GM12878 (cell line): ENCODE measurements at regions not wholly inside any gene's neighbourhood (a gene's known extent, or its start where the extent isn't known, plus 50 kb on each side); places are given as distances from the start of the nearest gene placed in this dataset.

ENCODE experiments used
- ATAC-seq: fragments of 200-7000 bp; cut with Tn5 transposase; 3 replicates; pipeline ENCODE4 v1.9.1; 2020; ENCODE audit warnings: mild to moderate bottlenecking, moderate library complexity
- BruUV-seq: library from RNA; stranded (reverse); fragments of 400-500 nt; replicated peaks from 2 replicates; lab custom pipeline; 2021; lab: Mats Ljungman, UMichigan
- CTCF ChIA-PET: fragments of 300-600 bp; sonication (Branson Sonifier 250); formaldehyde crosslinking; extraction: SDS; loops from one replicate; lab custom pipeline; 2021; ENCODE audit warnings: inconsistent platforms; lab: Yijun Ruan, JAX
- POLR2A ChIA-PET: fragments of 350-600 bp; formaldehyde crosslinking; extraction: SDS; loops from one replicate; lab custom pipeline; 2021; ENCODE audit warnings: inconsistent platforms; lab: Charles Lee
- RAD21 ChIA-PET: fragments of 300-600 bp; sonication (Branson Sonifier 250); formaldehyde crosslinking; loops from one replicate; lab custom pipeline; 2023; ENCODE audit warnings: antibody characterized with exemption; ENCODE audit not compliant: unreplicated experiment; lab: Charles Lee
- SMC1A ChIA-PET: fragments of 300-600 bp; sonication (Branson Sonifier 250); formaldehyde crosslinking; loops from one replicate; lab custom pipeline; 2023; ENCODE audit not compliant: unreplicated experiment, uncharacterized antibody; lab: Charles Lee
- DNase-seq: peaks from one replicate; pipeline ENCODE4 v3.0.0-alpha.2; 2011; ENCODE audit warnings: low read depth, low spot score
- FAIRE-seq: peaks from 3 replicates; lab custom pipeline; 2011; peaks lifted over from hg19 to GRCh38; lab: Jason Lieb, UNC
- H2AFZ ChIP-seq: 2 replicates; pipeline ENCODE4 v1.6.0; 2011; ENCODE audit warnings: low read depth, low read length, control low read depth; ENCODE audit not compliant: control insufficient read depth
- H3K27ac ChIP-seq: 2 replicates; pipeline ENCODE4 v1.5.1; 2011; ENCODE audit warnings: control low read depth; ENCODE audit not compliant: control insufficient read depth, insufficient read depth
- H3K27me3 ChIP-seq, 2 experiments: replicated peaks in 1 of 2; 2 replicates each; pipeline versions ENCODE4 v1.6.0 to v1.6.1; 2011; ENCODE audit warnings: low read length in 1 of 2; ENCODE audit not compliant: control insufficient read depth in 2 of 2, insufficient read depth in 2 of 2
- H3K36me3 ChIP-seq, 2 experiments: 2 replicates each; pipeline ENCODE4 v1.5.1; 2011; ENCODE audit warnings: low read length in 1 of 2; ENCODE audit not compliant: control insufficient read depth in 2 of 2, insufficient read depth in 2 of 2
- H3K4me1 ChIP-seq: 2 replicates; pipeline ENCODE4 v1.6.1; 2011; ENCODE audit warnings: mild to moderate bottlenecking, low read length, moderate library complexity, mixed read lengths; ENCODE audit not compliant: control insufficient read depth, insufficient read depth
- H3K4me2 ChIP-seq: 2 replicates; pipeline ENCODE4 v1.6.0; 2011; ENCODE audit warnings: control low read depth; ENCODE audit not compliant: control insufficient read depth, insufficient read depth
- H3K4me3 ChIP-seq: fragments of 200-600 bp; sonication (generic); 2 replicates; pipeline ENCODE4 v1.5.1; 2016
- H3K79me2 ChIP-seq: 2 replicates; pipeline ENCODE4 v1.6.0; 2011; ENCODE audit warnings: low read length; ENCODE audit not compliant: control insufficient read depth, insufficient read depth
- H3K9ac ChIP-seq: 2 replicates; pipeline ENCODE4 v1.8.0; 2011; ENCODE audit warnings: low read length, control low read depth, mixed read lengths; ENCODE audit not compliant: control insufficient read depth, insufficient read depth
- H3K9me3 ChIP-seq: replicated peaks from 3 replicates; pipeline ENCODE4 v1.5.1; 2011; ENCODE audit warnings: mild to moderate bottlenecking, low read length; ENCODE audit not compliant: control insufficient read depth, insufficient read depth
- H4K20me1 ChIP-seq: 2 replicates; pipeline ENCODE4 v1.6.0; 2011; ENCODE audit not compliant: control insufficient read depth, insufficient read depth
- ASH2L ChIP-seq: fragments of 300-600, 200-600 bp; sonication (generic); IDR thresholded peaks from 2 replicates; pipeline ENCODE4 v1.6.1; 2017; ENCODE audit warnings: low read depth, mild to moderate bottlenecking, borderline replicate concordance
- BMI1 ChIP-seq: fragments of 450-650 bp; IDR thresholded peaks from 2 replicates; pipeline ENCODE4 v1.6.1; 2016; ENCODE audit warnings: mild to moderate bottlenecking, moderate library complexity, borderline replicate concordance
- CREM ChIP-seq: IDR thresholded peaks from 2 replicates; pipeline ENCODE4 v1.6.1; 2014; ENCODE audit warnings: antibody characterized with exemption, low read depth
- EZH2 ChIP-seq: IDR thresholded peaks from 2 replicates; pipeline ENCODE4 v1.6.1; 2012; ENCODE audit warnings: low read depth, mild to moderate bottlenecking, control low read depth, inconsistent platforms, low read length, borderline replicate concordance; ENCODE audit not compliant: control insufficient read depth
- GATAD2B ChIP-seq: fragments of 450-650 bp; conservative IDR thresholded peaks from 2 replicates; pipeline ENCODE4 v1.6.1; 2017; ENCODE audit warnings: low read depth, mild to moderate bottlenecking, moderate library complexity
- KDM1A ChIP-seq: fragments of 200-600 bp; sonication (generic); IDR thresholded peaks from 2 replicates; pipeline ENCODE4 v1.6.1; 2016; ENCODE audit warnings: borderline replicate concordance
- KLF5 ChIP-seq: fragments of 450-650 bp; IDR thresholded peaks from 2 replicates; pipeline ENCODE4 v1.6.1; 2014; ENCODE audit warnings: mild to moderate bottlenecking; ENCODE audit not compliant: partially characterized antibody
- MTA3 ChIP-seq: IDR thresholded peaks from 2 replicates; pipeline ENCODE4 v1.6.1; 2012; ENCODE audit warnings: low read length, inconsistent platforms, borderline replicate concordance
- NFIC ChIP-seq: IDR thresholded peaks from 2 replicates; pipeline ENCODE4 v1.6.1; 2012; ENCODE audit warnings: low read depth, mild to moderate bottlenecking, inconsistent platforms, low read length, moderate library complexity
- NFYA ChIP-seq: IDR thresholded peaks from 2 replicates; pipeline ENCODE4 v1.6.1; 2011; ENCODE audit warnings: low read depth, mild to moderate bottlenecking, low read length, improper control_type of control experiment, borderline replicate concordance
- NFYB ChIP-seq: IDR thresholded peaks from 2 replicates; pipeline ENCODE4 v1.6.1; 2011; ENCODE audit warnings: low read depth, mild to moderate bottlenecking, low read length, improper control_type of control experiment, moderate library complexity; ENCODE audit not compliant: insufficient read depth
- POU2F2 ChIP-seq: IDR thresholded peaks from 3 replicates; pipeline ENCODE4 v1.6.1; 2011; ENCODE audit warnings: low read depth, mild to moderate bottlenecking, low read length, borderline replicate concordance
- TAF1 ChIP-seq: IDR thresholded peaks from 2 replicates; pipeline ENCODE4 v1.6.1; 2011; ENCODE audit warnings: mild to moderate bottlenecking, low read depth, low read length, borderline replicate concordance
- ZNF274 ChIP-seq: IDR thresholded peaks from one replicate; pipeline ENCODE4 v1.8.0; 2011; ENCODE audit not compliant: insufficient read length, insufficient read depth
- WGBS: methylation state at CpG from one replicate; pipeline ENCODE4 v1.1.6; 2016; ENCODE audit warnings: low lambda C conversion rate; ENCODE audit not compliant: insufficient replicate concordance, insufficient coverage; ENCODE audit errors: missing lambda C conversion rate; 5-methylcytosine and 5-hydroxymethylcytosine counted together
- in situ Hi-C: fragments of 300-500 bp; cut with MboI; formaldehyde crosslinking; loops from 9 replicates; pipeline ENCODE4 v1.14.3; 2018; ENCODE audit warnings: mixed read lengths
- intact Hi-C: fragments of 100-400 bp; cut with micrococcal nuclease; formaldehyde crosslinking; loops from one replicate; pipeline ENCODE4 v1.14.2; 2022; ENCODE audit not compliant: unreplicated experiment
- TF ChIP-seq, protein P1 (sequence below): fragments of 450-650 bp; IDR thresholded peaks from 2 replicates; pipeline ENCODE4 v1.6.1; 2016; ENCODE audit warnings: mild to moderate bottlenecking, moderate library complexity, borderline replicate concordance
- TF ChIP-seq, protein P2 (sequence below): IDR thresholded peaks from 2 replicates; pipeline ENCODE4 v1.6.1; 2011; ENCODE audit warnings: borderline replicate concordance, low read depth, mild to moderate bottlenecking, moderate library complexity, low read length; ENCODE audit not compliant: insufficient read depth, poor library complexity, severe bottlenecking
- TF ChIP-seq, protein P3 (sequence below): IDR thresholded peaks from 2 replicates; pipeline ENCODE4 v1.6.1; 2011; ENCODE audit warnings: low read depth, low read length, improper control_type of control experiment, borderline replicate concordance

DNA sequence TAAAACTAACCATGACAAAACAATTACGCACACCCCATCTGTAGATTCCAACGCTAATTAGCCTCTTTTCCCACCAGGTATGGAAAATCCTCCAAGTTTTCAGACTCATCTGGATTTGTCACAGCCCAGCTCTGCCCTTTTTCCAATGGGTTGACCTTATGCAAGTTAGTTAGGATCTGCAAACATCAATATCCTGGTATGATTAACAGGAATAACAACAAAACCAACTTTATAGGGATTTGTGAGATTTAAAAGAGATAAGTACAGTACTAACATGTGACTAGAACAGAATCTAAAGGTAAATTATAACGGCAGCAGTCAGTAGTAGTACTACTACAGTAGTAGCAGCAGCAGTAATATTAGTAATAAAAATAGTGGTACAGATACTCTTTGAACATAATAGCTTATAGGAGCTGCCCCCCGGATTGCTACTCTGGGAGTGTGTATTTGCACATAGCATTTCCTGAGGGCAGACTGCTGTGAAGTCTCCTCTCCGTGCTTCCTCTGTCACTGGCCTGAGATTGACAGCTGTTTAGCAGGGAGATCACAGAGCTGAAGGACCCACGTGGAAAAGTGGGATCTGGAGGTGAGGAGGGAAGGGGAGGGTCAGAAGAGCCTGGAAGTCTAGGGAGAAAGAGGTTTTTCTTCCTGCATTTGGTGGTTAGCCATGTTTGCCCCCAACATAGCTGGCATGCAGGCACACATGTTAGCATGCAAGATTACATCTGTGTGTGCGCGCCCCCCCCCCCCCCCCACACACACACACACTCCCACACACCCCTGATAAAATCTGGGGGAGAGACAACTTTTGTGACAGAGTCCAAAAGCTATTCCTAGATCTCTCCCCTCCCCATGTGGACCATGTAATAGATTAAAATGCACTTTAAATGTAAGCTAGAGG, 73.3 kb upstream of the FAM171A1 start:
- CTCF ChIA-PET, result interaction anchor here (1.0 to 1.5 kb wide), 3 partner anchors 9 to 25 kb away, joined by 3 to 6 read pairs (median 3); no protein-coding TSS in a partner anchor
- TF ChIP-seq KLF5, result no peak
- no peak for TF ChIP-seq POU2F2
- TF ChIP-seq CREM, result no peak
- TF ChIP-seq ZNF274, result no peak
- no peak for TF ChIP-seq NFYB
- no peak for TF ChIP-seq NFIC
- TF ChIP-seq EZH2, result no peak
- TF ChIP-seq GATAD2B, result no peak
- TF ChIP-seq KDM1A, result no peak
- no peak for TF ChIP-seq MTA3
- no peak for TF ChIP-seq NFYA
- TF ChIP-seq, protein P1, sequence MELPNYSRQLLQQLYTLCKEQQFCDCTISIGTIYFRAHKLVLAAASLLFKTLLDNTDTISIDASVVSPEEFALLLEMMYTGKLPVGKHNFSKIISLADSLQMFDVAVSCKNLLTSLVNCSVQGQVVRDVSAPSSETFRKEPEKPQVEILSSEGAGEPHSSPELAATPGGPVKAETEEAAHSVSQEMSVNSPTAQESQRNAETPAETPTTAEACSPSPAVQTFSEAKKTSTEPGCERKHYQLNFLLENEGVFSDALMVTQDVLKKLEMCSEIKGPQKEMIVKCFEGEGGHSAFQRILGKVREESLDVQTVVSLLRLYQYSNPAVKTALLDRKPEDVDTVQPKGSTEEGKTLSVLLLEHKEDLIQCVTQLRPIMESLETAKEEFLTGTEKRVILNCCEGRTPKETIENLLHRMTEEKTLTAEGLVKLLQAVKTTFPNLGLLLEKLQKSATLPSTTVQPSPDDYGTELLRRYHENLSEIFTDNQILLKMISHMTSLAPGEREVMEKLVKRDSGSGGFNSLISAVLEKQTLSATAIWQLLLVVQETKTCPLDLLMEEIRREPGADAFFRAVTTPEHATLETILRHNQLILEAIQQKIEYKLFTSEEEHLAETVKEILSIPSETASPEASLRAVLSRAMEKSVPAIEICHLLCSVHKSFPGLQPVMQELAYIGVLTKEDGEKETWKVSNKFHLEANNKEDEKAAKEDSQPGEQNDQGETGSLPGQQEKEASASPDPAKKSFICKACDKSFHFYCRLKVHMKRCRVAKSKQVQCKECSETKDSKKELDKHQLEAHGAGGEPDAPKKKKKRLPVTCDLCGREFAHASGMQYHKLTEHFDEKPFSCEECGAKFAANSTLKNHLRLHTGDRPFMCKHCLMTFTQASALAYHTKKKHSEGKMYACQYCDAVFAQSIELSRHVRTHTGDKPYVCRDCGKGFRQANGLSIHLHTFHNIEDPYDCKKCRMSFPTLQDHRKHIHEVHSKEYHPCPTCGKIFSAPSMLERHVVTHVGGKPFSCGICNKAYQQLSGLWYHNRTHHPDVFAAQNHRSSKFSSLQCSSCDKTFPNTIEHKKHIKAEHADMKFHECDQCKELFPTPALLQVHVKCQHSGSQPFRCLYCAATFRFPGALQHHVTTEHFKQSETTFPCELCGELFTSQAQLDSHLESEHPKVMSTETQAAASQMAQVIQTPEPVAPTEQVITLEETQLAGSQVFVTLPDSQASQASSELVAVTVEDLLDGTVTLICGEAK, result no peak
- TF ChIP-seq BMI1, result no peak
- TF ChIP-seq ASH2L, result no peak
- no peak for TF ChIP-seq TAF1
- TF ChIP-seq, protein P2, sequence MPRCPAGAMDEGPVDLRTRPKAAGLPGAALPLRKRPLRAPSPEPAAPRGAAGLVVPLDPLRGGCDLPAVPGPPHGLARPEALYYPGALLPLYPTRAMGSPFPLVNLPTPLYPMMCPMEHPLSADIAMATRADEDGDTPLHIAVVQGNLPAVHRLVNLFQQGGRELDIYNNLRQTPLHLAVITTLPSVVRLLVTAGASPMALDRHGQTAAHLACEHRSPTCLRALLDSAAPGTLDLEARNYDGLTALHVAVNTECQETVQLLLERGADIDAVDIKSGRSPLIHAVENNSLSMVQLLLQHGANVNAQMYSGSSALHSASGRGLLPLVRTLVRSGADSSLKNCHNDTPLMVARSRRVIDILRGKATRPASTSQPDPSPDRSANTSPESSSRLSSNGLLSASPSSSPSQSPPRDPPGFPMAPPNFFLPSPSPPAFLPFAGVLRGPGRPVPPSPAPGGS, result no peak
- TF ChIP-seq, protein P3, sequence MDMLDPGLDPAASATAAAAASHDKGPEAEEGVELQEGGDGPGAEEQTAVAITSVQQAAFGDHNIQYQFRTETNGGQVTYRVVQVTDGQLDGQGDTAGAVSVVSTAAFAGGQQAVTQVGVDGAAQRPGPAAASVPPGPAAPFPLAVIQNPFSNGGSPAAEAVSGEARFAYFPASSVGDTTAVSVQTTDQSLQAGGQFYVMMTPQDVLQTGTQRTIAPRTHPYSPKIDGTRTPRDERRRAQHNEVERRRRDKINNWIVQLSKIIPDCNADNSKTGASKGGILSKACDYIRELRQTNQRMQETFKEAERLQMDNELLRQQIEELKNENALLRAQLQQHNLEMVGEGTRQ, result no peak

More for the DNA sequence above, 73.3 kb upstream of the FAM171A1 start:
- H4K20me1 ChIP-seq, result no peaks in the 10 kb centered on the region
- no peak overlapping the region for H2AFZ ChIP-seq
- intact Hi-C loops (no loop called here), in situ Hi-C loops (no loop called here)
- RAD21 ChIA-PET, result no interaction called here
- DNase-seq (no peak), FAIRE-seq (no peak), ATAC-seq (no peak)
- SMC1A ChIA-PET, result interaction anchor here (0.5 kb wide), 1 partner anchor 69 kb away, joined by 3 read pairs; no protein-coding TSS in a partner anchor
- WGBS, result 16% methylated on average over 6 of the region's 8 CpGs
- no peaks in the 10 kb centered on the region for H3K4me1 ChIP-seq
- H3K27me3 ChIP-seq, result no peaks in the 10 kb centered on the region
- POLR2A ChIA-PET, result interaction anchor here (0.6 kb wide), 1 partner anchor 46 kb away, joined by 3 read pairs; no protein-coding TSS in a partner anchor
- no peak overlapping the region for H3K27ac ChIP-seq
- H3K4me3 ChIP-seq, result no peak overlapping the region
- no peaks in the 10 kb centered on the region for H3K36me3 ChIP-seq
- H3K79me2 ChIP-seq, result no peaks in the 10 kb centered on the region
- no peak overlapping the region for H3K4me2 ChIP-seq
- H3K9ac ChIP-seq, result no peak overlapping the region
- BruUV-seq, result no TSS peak
- no peaks in the 10 kb centered on the region for H3K9me3 ChIP-seq
